ENCODE measurements at regions not wholly inside any gene's neighbourhood (a gene's known extent, or its start where the extent isn't known, plus 50 kb on each side); places are given as distances from the start of the nearest gene placed in this dataset.
"Not testable (repeated sequence)": the region's sequence is repeated elsewhere in the genome, so short reads cannot be mapped to it uniquely, and the experiment has no call there.

DNA sequence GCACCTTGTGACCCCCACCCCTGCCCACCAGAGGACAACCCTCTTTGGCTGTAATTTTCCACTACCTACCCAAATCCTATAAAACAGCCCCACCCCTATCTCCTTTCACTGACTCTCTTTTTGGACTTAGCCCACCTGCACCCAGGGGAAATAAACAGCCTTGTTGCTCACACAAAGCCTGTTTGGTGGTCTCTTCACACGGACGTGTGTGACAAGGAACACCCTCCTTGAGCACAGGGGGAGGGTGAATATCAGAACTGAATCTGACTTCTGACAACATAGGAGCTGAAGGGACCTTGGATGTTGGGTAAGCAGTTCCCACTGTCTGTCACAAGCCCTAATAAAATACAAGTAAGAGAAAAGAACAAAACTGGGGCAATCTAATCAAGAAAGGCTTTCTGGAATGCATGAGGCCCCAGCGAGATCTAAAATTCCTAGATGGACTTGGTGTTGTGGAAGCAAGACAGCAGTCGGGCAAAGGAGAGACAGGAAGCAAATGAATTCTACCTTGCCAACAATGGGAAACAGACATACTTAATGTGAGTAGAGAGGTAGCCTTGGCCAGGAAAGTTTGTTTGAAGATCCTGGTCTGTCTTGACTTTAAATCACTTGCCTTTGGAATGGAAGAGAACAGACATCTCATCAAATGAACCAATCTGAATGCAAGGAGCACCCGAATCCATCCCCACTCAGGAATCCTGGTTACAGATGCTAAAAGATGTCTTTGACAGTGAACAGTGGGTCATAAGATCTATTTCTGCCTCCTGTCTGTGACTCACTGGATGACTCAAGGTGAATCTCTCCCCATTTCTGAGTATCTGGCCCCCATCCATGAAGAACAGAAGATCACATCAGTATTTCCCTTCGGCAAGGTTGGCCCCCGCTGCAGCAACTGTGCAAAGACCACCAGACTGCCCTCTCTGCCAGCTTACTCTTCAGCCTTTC lies 53.3 kb downstream of the OLFML3 start:
- CTCF ChIA-PET: no interaction called here
- POLR2A ChIA-PET: interaction anchor here (0.6 kb wide), 1 partner anchor 449 kb away, joined by 3 read pairs; no protein-coding TSS in a partner anchor

DNA sequence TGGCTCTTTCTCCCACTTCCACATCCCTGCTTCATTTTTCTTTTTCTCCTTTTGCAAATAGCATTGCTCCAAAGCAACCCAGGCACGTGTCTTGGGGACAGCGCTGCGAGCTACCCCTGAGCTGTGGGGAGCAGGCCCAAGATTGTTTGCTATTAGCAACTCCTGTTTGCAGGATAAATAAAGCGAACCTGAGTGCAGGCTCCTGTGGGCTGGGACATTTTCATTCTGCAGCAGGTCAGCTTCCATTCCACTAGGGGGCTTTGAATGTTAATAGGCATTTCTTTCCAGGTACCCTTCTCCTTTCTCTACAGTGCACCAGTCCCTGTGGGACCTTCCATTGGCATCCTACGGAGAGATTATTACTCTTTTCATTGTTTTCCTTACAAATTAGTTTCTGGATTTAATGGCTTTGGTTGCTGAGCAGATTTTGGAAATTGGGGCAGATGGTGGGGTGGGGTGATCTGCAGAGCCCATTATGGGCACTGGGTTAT lies 54.0 kb downstream of the OLFML3 start:
- CTCF ChIA-PET: no interaction called here
- POLR2A ChIA-PET: no interaction called here

DNA sequence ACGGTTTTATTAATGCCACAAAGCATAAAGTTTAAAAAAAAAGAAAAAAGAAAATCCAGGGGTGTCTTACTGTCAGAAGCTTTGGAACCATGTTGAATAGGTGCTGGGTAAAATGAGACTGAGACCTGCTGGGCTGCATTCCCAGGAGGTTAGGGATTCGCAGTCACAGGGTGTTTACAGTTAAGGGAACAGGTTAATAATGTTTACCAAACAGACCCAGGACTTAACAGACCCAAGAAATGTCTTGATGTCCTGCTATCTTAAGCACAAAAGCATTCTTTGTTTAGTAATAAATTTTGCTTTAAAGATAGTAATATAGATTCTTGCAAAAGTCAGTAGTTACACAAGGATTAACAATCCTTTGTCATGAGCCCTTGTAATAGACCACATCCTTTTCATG lies 54.7 kb downstream of the OLFML3 start:
- ChIA-PET POLR2A (no interaction called here), CTCF (no interaction called here)

DNA sequence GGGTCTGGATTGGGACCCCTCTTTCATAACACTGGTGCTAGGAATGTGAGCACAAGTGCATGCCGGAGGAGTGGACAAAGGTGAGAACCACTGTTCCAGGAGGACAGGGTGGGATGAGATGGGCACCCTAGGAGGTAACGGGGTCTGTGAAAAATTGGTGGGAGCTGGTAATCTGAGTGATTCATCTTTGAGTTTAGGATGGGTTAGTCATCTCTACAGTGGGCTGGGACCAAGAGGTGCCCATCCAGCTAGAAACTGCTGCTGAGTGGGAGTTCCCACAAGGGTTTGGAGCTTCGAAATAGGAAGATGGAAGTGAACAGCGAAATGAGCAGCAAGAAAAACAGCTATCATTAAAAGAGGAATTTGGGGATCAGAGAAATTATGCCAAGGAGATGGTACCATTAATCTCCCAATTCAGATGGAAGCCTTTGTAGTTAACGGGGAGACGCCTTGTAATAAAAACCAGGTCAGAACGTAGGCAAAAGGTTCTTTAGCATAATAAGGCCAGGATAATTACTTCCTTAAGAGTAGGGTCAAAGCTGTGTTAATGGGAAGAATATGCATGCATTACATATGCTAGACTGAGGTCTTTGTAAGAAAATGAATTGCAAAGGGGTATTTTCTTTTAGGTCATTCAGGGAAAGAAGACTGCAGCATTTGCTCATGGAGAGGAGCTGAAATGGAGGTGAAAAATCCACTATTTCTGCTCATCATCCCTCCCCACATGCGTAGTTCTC lies 55.5 kb downstream of the OLFML3 start:
- ChIA-PET CTCF (interaction anchor here (0.7 kb wide), 1 partner anchor 60 kb away, joined by 3 read pairs; no protein-coding TSS in a partner anchor), POLR2A (no interaction called here)

DNA sequence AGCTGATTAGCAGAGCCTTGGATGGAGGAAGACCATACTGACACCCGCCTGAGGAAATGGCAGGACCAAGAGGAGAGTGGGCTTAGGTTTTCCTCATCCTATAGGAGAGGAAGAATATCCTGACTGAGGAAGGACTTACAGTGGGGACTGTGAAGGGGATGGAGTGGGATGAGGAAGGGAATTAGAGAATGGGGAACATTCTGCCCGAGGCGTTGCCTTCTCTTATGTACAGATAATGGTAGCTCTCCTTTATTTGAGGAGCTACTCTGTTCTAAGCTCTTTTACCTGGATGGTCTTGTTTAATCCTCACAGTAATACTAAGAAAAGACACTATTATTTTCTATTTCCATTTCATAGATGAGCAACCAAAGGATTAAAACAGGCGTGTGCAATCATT lies 56.0 kb downstream of the OLFML3 start:
- POLR2A ChIA-PET: no interaction called here

DNA sequence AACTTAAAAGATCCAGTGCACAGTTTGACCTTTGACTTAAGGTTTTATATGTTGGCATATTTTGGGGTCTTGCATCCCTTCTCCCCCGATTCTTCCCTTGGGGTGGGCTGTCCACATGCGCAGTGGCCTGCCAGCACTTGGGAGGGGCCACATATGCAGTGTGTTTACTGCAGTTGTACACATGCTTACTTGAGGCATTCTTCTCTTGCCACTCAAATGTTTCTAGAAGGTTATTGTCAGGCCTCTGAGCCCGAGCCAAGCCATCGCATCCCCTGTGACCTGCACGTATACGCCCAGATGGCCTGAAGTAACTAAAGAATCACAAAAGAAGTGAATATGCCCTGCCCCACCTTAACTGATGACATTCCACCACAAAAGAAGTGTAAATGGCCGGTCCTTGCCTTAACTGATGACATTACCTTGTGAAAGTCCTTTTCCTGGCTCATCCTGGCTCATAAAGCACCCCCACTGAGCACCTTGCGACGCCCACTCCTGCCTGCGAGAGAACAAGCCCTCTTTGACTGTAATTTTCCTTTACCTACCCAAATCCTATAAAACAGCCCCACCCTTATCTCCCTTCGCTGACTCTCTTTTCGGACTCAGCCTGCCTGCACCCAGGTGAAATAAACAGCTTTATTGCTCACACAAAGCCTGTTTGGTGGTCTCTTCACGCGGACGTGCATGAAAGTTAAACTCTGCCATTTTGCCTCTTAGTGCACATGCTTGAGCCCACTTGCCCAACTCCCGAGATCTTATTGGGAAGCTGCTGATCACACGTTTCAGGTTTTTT lies 57.8 kb downstream of the OLFML3 start:
- POLR2A ChIA-PET, CTCF ChIA-PET: not testable (repeated sequence)

More for the DNA sequence above, 56.0 kb downstream of the OLFML3 start:
- CTCF ChIA-PET: interaction anchor here (0.7 kb wide), 1 partner anchor 59 kb away, joined by 3 read pairs; no protein-coding TSS in a partner anchor

DNA sequence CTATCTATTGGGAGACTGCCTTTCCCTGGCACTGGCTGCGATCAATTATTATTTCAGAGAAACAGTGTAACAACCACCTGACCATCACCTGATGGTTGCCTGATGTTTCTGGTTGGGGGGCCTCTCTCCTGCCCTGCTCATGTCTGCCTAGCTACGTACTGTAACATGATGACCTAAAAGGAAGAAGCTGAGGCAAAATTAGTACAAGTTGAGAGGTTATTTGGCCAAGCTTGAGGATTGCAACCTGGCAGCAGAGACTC lies 58.3 kb downstream of the OLFML3 start:
- CTCF ChIA-PET: no interaction called here
- POLR2A ChIA-PET: no interaction called here

DNA sequence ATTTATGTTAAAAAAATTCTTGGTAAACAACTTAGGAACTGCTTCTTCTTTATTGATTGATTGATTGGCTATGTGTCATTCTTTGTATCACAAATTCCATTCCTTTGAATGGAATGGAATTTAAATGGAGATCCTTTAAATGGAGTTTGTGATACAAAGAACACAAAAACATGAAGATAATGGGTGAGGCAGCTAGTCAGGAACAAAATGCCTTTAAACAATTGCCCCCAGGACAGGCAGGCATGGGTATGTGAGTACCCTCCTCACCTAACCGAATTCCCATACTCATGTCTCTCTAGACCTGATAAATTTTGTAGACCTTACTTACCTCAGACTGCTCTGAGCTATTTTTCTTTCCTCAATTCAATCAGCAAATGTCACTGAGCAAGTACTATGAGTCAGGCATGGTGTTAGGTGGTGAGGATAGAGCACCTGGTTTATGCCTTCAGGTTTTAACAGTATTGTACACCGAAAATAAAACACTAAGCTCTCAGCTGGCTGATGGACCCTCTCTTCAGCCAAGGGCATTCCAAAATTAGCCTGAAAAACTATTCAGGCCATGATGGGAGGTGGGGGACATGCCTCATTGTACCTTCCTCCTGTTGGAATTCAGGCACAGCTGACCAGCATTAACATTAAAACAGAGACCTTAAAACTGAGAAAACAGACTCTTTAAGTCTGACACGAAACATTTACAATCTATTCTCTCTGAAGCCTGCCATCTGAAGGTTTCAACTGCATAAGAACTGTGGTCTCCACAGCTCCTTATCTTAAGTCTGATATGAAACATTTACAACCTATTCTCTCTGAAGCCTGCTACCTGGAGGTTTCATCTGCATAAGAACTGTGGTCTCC lies 58.9 kb downstream of the OLFML3 start:
- POLR2A ChIA-PET: no interaction called here
- CTCF ChIA-PET: no interaction called here

Data from activated CD8-positive, alpha-beta memory T cell treated with anti-CD3 and anti-CD28 coated beads for 36 hours (primary cell).